H1 (cell line): ENCODE measurements at regions not wholly inside any gene's neighbourhood (a gene's known extent, or its start where the extent isn't known, plus 50 kb on each side); places are given as distances from the start of the nearest gene placed in this dataset.
A peak's percentile ranks its signal among the peaks of the same experiment; 100 is the strongest.

Experiments used
- CTCF ChIA-PET: fragments of 300-600 bp; sonication (Branson Sonifier 250); formaldehyde crosslinking; loops from one replicate; lab custom pipeline; 2021; ENCODE audit not compliant: partially characterized antibody; lab: Charles Lee
- POLR2A ChIA-PET: fragments of 300-600 bp; sonication (Branson Sonifier 250); formaldehyde crosslinking; loops from one replicate; lab custom pipeline; 2021; ENCODE audit warnings: inconsistent platforms; ENCODE audit not compliant: partially characterized antibody; lab: Charles Lee
- DNase-seq, 2 experiments: peaks; one replicate each; pipeline versions ENCODE4 v3.0.0 to v3.0.0-alpha.2; 2010 to 2022; ENCODE audit warnings: low spot score in 2 of 2, low read depth in 1 of 2, mixed read lengths in 1 of 2
- FAIRE-seq: peaks from 2 replicates; lab custom pipeline; 2011; peaks lifted over from hg19 to GRCh38; lab: Jason Lieb, UNC
- H2AFZ ChIP-seq: 2 replicates; pipeline ENCODE4 v1.8.1; 2012; ENCODE audit warnings: low read length, inconsistent platforms
- H2AK5ac ChIP-seq: 2 replicates; pipeline ENCODE4 v1.6.1; 2013; ENCODE audit warnings: low read depth, low read length
- H2BK120ac ChIP-seq: replicated peaks from 2 replicates; pipeline ENCODE3; 2013; ENCODE audit warnings: low read depth, low read length, inconsistent platforms
- H2BK12ac ChIP-seq: 2 replicates; pipeline ENCODE4 v1.6.1; 2013; ENCODE audit warnings: low read depth, low read length
- H2BK15ac ChIP-seq: 2 replicates; pipeline ENCODE4 v1.6.1; 2013; ENCODE audit warnings: low read length
- H2BK20ac ChIP-seq: 2 replicates; pipeline ENCODE4 v1.6.1; 2013; ENCODE audit warnings: low read length
- H2BK5ac ChIP-seq: 2 replicates; pipeline ENCODE4 v1.6.1; 2013; ENCODE audit warnings: low read depth, low read length
- H3K14ac ChIP-seq: 2 replicates; pipeline ENCODE4 v1.6.1; 2013; ENCODE audit warnings: inconsistent platforms; ENCODE audit not compliant: insufficient read length
- H3K18ac ChIP-seq: 2 replicates; pipeline ENCODE4 v1.6.1; 2013; ENCODE audit warnings: low read length; ENCODE audit errors: extremely low read depth
- H3K23ac ChIP-seq: 2 replicates; pipeline ENCODE4 v1.6.1; 2013; ENCODE audit warnings: inconsistent platforms; ENCODE audit not compliant: insufficient read length
- H3K23me2 ChIP-seq: 2 replicates; pipeline ENCODE4 v1.6.1; 2013; ENCODE audit warnings: low read depth, low read length
- H3K27ac ChIP-seq: 2 replicates; pipeline ENCODE4 v1.6.1; 2011; ENCODE audit warnings: low read depth, low read length, inconsistent platforms
- H3K27me3 ChIP-seq, 4 experiments: replicated peaks in 1 of 4; 1 replicate in 1 of 4; 2 replicates in 3 of 4; pipeline versions ENCODE4 v1.6.1 to v1.8.1; 2011 to 2013; ENCODE audit warnings: low read length in 3 of 4, mild to moderate bottlenecking in 3 of 4, inconsistent platforms in 2 of 4, mixed read lengths in 2 of 4, moderate library complexity in 1 of 4; ENCODE audit not compliant: control insufficient read depth in 3 of 4, insufficient read depth in 3 of 4; ENCODE audit errors: extremely low read depth in 1 of 4
- H3K36me3 ChIP-seq, 4 experiments: 2 replicates each; pipeline versions ENCODE4 v1.6.1 to v1.8.1; 2011 to 2013; ENCODE audit warnings: mild to moderate bottlenecking in 4 of 4, low read length in 3 of 4, moderate library complexity in 2 of 4, control low read depth in 1 of 4, inconsistent platforms in 1 of 4; ENCODE audit not compliant: insufficient read depth in 4 of 4, control insufficient read depth in 2 of 4
- H3K4ac ChIP-seq: replicated peaks from 2 replicates; pipeline ENCODE3; 2013; ENCODE audit warnings: low read length, low read depth, mixed read lengths, inconsistent platforms; ENCODE audit not compliant: insufficient read length
- H3K4me1 ChIP-seq, 4 experiments: replicated peaks in 1 of 4; 1 replicate in 1 of 4; 2 replicates in 3 of 4; pipeline versions ENCODE4 v1.6.1 to v1.8.1; 2011 to 2013; ENCODE audit warnings: low read length in 3 of 4, inconsistent platforms in 2 of 4, mixed read lengths in 1 of 4; ENCODE audit not compliant: insufficient read depth in 4 of 4, control insufficient read depth in 3 of 4
- H3K4me2 ChIP-seq, 2 experiments: 2 replicates each; pipeline versions ENCODE4 v1.6.1 to v1.8.1; 2011 to 2013; ENCODE audit warnings: low read depth in 2 of 2, low read length in 2 of 2, control low read depth in 1 of 2, inconsistent platforms in 1 of 2, mild to moderate bottlenecking in 1 of 2; ENCODE audit not compliant: insufficient read depth in 1 of 2
- H3K4me3 ChIP-seq, 4 experiments: fragments of 200-600, 300-600 bp in 1 of 4; sonication (generic), shearing (Covaris generic), sonication (Bioruptor Twin) in 1 of 4; 2 replicates each; pipeline versions ENCODE4 v1.5.1 to v1.8.1; 2011 to 2016; ENCODE audit warnings: low read length in 4 of 4, low read depth in 3 of 4, control low read depth in 2 of 4, inconsistent platforms in 2 of 4, mild to moderate bottlenecking in 2 of 4, mixed read lengths in 1 of 4, moderate library complexity in 1 of 4; ENCODE audit not compliant: insufficient read depth in 2 of 4; ENCODE audit errors: extremely low read depth in 1 of 4
- H3K56ac ChIP-seq: replicated peaks from 2 replicates; pipeline ENCODE3; 2013; ENCODE audit warnings: low read depth, mild to moderate bottlenecking, mixed read lengths, low read length, inconsistent platforms; ENCODE audit not compliant: insufficient read length
- H3K79me1 ChIP-seq: 2 replicates; pipeline ENCODE4 v1.6.1; 2013; ENCODE audit warnings: low read depth, low read length, control low read depth
- H3K79me2 ChIP-seq, 2 experiments: 2 replicates each; pipeline versions ENCODE4 v1.6.1 to v1.8.1; 2012 to 2013; ENCODE audit warnings: low read length in 2 of 2, mild to moderate bottlenecking in 2 of 2, inconsistent platforms in 1 of 2; ENCODE audit not compliant: insufficient read depth in 2 of 2, control insufficient read depth in 1 of 2
- H3K9ac ChIP-seq, 4 experiments: replicated peaks in 1 of 4; 1 replicate in 1 of 4; 2 replicates in 3 of 4; pipeline versions ENCODE4 v1.6.1 to v1.8.1; 2011 to 2013; ENCODE audit warnings: low read depth in 3 of 4, low read length in 3 of 4, control low read depth in 2 of 4, mild to moderate bottlenecking in 2 of 4, moderate library complexity in 2 of 4, inconsistent platforms in 1 of 4; ENCODE audit errors: extremely low read depth in 1 of 4
- H3K9me3 ChIP-seq, 2 experiments: 2 replicates each; pipeline versions ENCODE4 v1.6.1 to v1.8.1; 2012 to 2013; ENCODE audit warnings: mild to moderate bottlenecking in 2 of 2, moderate library complexity in 2 of 2, control low read depth in 1 of 2, inconsistent platforms in 1 of 2, low read depth in 1 of 2, low read length in 1 of 2, mixed read lengths in 1 of 2; ENCODE audit not compliant: insufficient read depth in 2 of 2
- H4K20me1 ChIP-seq, 2 experiments: replicated peaks in 1 of 2; 2 replicates each; pipeline versions ENCODE3 to v1.8.1; 2011 to 2013; ENCODE audit warnings: inconsistent platforms in 2 of 2, low read length in 2 of 2, mild to moderate bottlenecking in 1 of 2; ENCODE audit not compliant: insufficient read depth in 2 of 2, control insufficient read depth in 1 of 2
- H4K5ac ChIP-seq: 2 replicates; pipeline ENCODE4 v1.6.1; 2013; ENCODE audit warnings: low read length, low read depth, mixed read lengths, inconsistent platforms; ENCODE audit not compliant: insufficient read length
- H4K8ac ChIP-seq: 2 replicates; pipeline ENCODE4 v1.8.0; 2013; ENCODE audit warnings: mild to moderate bottlenecking, moderate library complexity, low read length, inconsistent platforms; ENCODE audit not compliant: insufficient read depth; ENCODE audit errors: extremely low read depth
- H4K91ac ChIP-seq: replicated peaks from 2 replicates; pipeline ENCODE3; 2013; ENCODE audit warnings: low read length, mixed read lengths, inconsistent platforms; ENCODE audit not compliant: insufficient read length
- KDM4A ChIP-seq: IDR thresholded peaks from one replicate; pipeline ENCODE4 v1.7.1; 2012; ENCODE audit warnings: low read depth, mild to moderate bottlenecking, moderate library complexity, low read length, inconsistent platforms; ENCODE audit not compliant: severe bottlenecking
- SIN3A ChIP-seq, 2 experiments: IDR thresholded peaks in 1 of 2; conservative IDR thresholded peaks in 1 of 2; 2 replicates each; pipeline ENCODE4 v1.6.1; 2011 to 2012; ENCODE audit warnings: low read length in 2 of 2, improper control_type of control experiment in 1 of 2, low read depth in 1 of 2, mild to moderate bottlenecking in 1 of 2
- SP1 ChIP-seq: IDR thresholded peaks from 2 replicates; pipeline ENCODE4 v1.6.1; 2011; ENCODE audit warnings: low read depth, low read length
- WGBS, 2 experiments: shearing (Covaris generic) in 1 of 2; methylation state at CpG; one replicate each; pipeline versions ENCODE4 v1.1.6 to v1.1.7; 2013 to 2015; ENCODE audit warnings: low lambda C conversion rate in 2 of 2, mixed read lengths in 2 of 2, inconsistent platforms in 1 of 2, low coverage in 1 of 2, missing lambda C conversion rate in 1 of 2; ENCODE audit not compliant: insufficient replicate concordance in 2 of 2, insufficient coverage in 1 of 2, insufficient read length in 1 of 2; ENCODE audit errors: extremely low coverage in 1 of 2, missing lambda C conversion rate in 1 of 2; 5-methylcytosine and 5-hydroxymethylcytosine counted together

DNA sequence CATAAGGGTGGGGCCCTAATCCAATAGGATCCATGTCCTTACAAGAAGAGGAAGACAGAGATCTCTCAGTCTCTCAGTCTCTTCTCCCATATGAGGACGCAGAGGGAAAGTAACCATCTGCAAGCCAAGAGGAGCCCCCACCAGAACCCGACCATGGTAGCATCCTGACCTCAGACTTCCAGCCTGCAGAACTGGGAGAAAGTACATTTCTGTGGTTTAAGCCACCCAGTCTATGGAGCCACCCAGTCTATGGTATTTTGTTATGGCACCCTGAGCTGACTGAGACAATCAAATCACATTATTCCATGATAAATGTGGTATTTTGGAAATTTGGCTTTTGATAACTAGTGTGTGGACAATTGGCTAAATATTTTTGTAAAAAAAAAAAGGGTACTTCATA lies 101.5 kb upstream of the TMC3 start:
- no peak for DNase-seq
- no peaks in the 10 kb centered on the region for H3K79me2 ChIP-seq
- no peak overlapping the region for H3K9ac ChIP-seq
- H3K4me2 ChIP-seq = no peak overlapping the region
- H2AFZ ChIP-seq = no peak overlapping the region
- no peaks in the 10 kb centered on the region for H3K9me3 ChIP-seq
- H3K56ac ChIP-seq = no peak overlapping the region
- no peaks in the 10 kb centered on the region for H3K27me3 ChIP-seq
- H4K91ac ChIP-seq = no peak overlapping the region
- H3K4me3 ChIP-seq = no peak overlapping the region
- POLR2A ChIA-PET = no interaction called here
- H3K4me1 ChIP-seq = no peaks in the 10 kb centered on the region
- no peak overlapping the region for H2BK12ac ChIP-seq
- H2BK5ac ChIP-seq = no peak overlapping the region
- H3K18ac ChIP-seq = no peak overlapping the region
- H3K79me1 ChIP-seq = no peaks in the 10 kb centered on the region
- H2BK120ac ChIP-seq = no peak overlapping the region
- H3K23ac ChIP-seq = no peak overlapping the region
- no peak overlapping the region for H3K4ac ChIP-seq
- 88% methylated on average over 2 of the region's 2 CpGs; no CpG with 5 or more reads in 1 of the 2 experiments for WGBS, 2 experiments
- H4K8ac ChIP-seq = no peak overlapping the region; the same call in 1 of the 2 replicates
- H4K20me1 ChIP-seq = no peaks in the 10 kb centered on the region
- no peaks in the 10 kb centered on the region for H3K23me2 ChIP-seq
- H3K14ac ChIP-seq = no peak overlapping the region
- H2AK5ac ChIP-seq = no peak overlapping the region
- peak; percentile 28 for FAIRE-seq
- no peak overlapping the region for H4K5ac ChIP-seq
- H2BK20ac ChIP-seq = no peak overlapping the region
- H2BK15ac ChIP-seq = no peak overlapping the region
- no peak overlapping the region for H3K27ac ChIP-seq
- CTCF ChIA-PET = interaction anchor here (1.2 kb wide), 1 partner anchor 65 kb away, joined by 4 read pairs; no protein-coding TSS in a partner anchor
- TF ChIP-seq SP1 = no peak
- TF ChIP-seq SIN3A (conservative IDR thresholded peaks at IDR 0.05 in 1 of 2, IDR thresholded peaks at IDR 0.05 in 1 of 2; ENCODE audit: low read depth in 1 of 2, low read length in 2 of 2) = no peak
- TF ChIP-seq KDM4A = no peak
- H3K36me3 ChIP-seq = no peaks in the 10 kb centered on the region
